Neural progenitor cell (in vitro differentiated cells): ENCODE measurements at regions not wholly inside any gene's neighbourhood (a gene's known extent, or its start where the extent isn't known, plus 50 kb on each side); places are given as distances from the start of the nearest gene placed in this dataset.
A peak's percentile ranks its signal among the peaks of the same experiment; 100 is the strongest.

Source experiments
- DNase-seq: peaks from one replicate; pipeline ENCODE4 v3.0.0-alpha.2; 2016; ENCODE audit warnings: low spot score
- H2AFZ ChIP-seq: fragments of 200-600 bp; sonication (generic); replicated peaks from 2 replicates; pipeline ENCODE4 v1.6.1; 2016; ENCODE audit warnings: antibody characterized with exemption
- H3F3A ChIP-seq: fragments of 200-600 bp; sonication (generic); 2 replicates; pipeline ENCODE4 v1.6.1; 2016; ENCODE audit warnings: antibody characterized with exemption, low read depth
- H3K27ac ChIP-seq: fragments of 200-600 bp; sonication (generic); 2 replicates; pipeline ENCODE4 v1.5.1; 2016; ENCODE audit warnings: mild to moderate bottlenecking
- H3K27me3 ChIP-seq: fragments of 200-600 bp; sonication (generic); 2 replicates; pipeline ENCODE4 v1.6.1; 2016; ENCODE audit warnings: mild to moderate bottlenecking, moderate library complexity
- H3K36me3 ChIP-seq: fragments of 200-600 bp; sonication (generic); 2 replicates; pipeline ENCODE4 v1.5.1; 2016
- H3K4me1 ChIP-seq: fragments of 200-600 bp; sonication (generic); 2 replicates; pipeline ENCODE4 v1.6.1; 2016; ENCODE audit warnings: mixed run types
- H3K4me2 ChIP-seq: fragments of 200-600 bp; sonication (generic); 2 replicates; pipeline ENCODE4 v1.6.1; 2016
- H3K4me3 ChIP-seq: fragments of 200-600 bp; sonication (generic); 2 replicates; pipeline ENCODE4 v1.5.1; 2016
- H3K79me2 ChIP-seq: fragments of 200-600 bp; sonication (generic); 2 replicates; pipeline ENCODE4 v1.6.1; 2016; ENCODE audit warnings: low read depth
- H3K9ac ChIP-seq: fragments of 200-600 bp; sonication (generic); 2 replicates; pipeline ENCODE4 v1.6.1; 2016
- H3K9me3 ChIP-seq: fragments of 200-600 bp; sonication (generic); 2 replicates; pipeline ENCODE4 v1.5.1; 2016; ENCODE audit warnings: low read depth
- H4K20me1 ChIP-seq: fragments of 200-600 bp; sonication (generic); 2 replicates; pipeline ENCODE4 v1.6.1; 2016; ENCODE audit warnings: low read depth
- H3K27ac Mint-ChIP-seq: 3 replicates; pipeline ENCODE4 v1.8.0; 2021; ENCODE audit warnings: mixed read lengths
- H3K27me3 Mint-ChIP-seq: 2 replicates; pipeline ENCODE4 v1.8.0; 2022; ENCODE audit warnings: low read depth, mild to moderate bottlenecking, inconsistent platforms, moderate library complexity, mixed read lengths; ENCODE audit not compliant: insufficient read depth
- H3K36me3 Mint-ChIP-seq: 3 replicates; pipeline ENCODE4 v1.8.0; 2021; ENCODE audit warnings: mixed read lengths
- H3K4me1 Mint-ChIP-seq: 3 replicates; pipeline ENCODE4 v1.8.0; 2021; ENCODE audit warnings: mixed read lengths
- H3K4me3 Mint-ChIP-seq: 3 replicates; pipeline ENCODE4 v1.8.0; 2021; ENCODE audit warnings: mild to moderate bottlenecking, moderate library complexity, mixed read lengths
- H3K9me3 Mint-ChIP-seq: 3 replicates; pipeline ENCODE4 v1.8.0; 2020; ENCODE audit warnings: mixed read lengths
- CTCF ChIP-seq: fragments of 200-600 bp; sonication (generic); IDR thresholded peaks from 2 replicates; pipeline ENCODE4 v1.5.1; 2017; ENCODE audit warnings: antibody characterized with exemption, mild to moderate bottlenecking
- EZH2 ChIP-seq: fragments of 200-600 bp; sonication (generic); IDR thresholded peaks from 2 replicates; pipeline ENCODE4 v1.6.1; 2017; ENCODE audit warnings: antibody characterized with exemption, mild to moderate bottlenecking, moderate library complexity
- EZH2phosphoT487 ChIP-seq: fragments of 200-600 bp; sonication (generic); IDR thresholded peaks from 2 replicates; pipeline ENCODE4 v1.6.1; 2017; ENCODE audit warnings: antibody characterized with exemption

GRCh38 chr9:38284039-38284575 is 108.4 kb upstream of the ALDH1B1 start:
- no peak overlapping the region for H3K9ac ChIP-seq
- H3K27me3 ChIP-seq = peaks cover 16% of the 10 kb centered on the region
- H3F3A ChIP-seq = peaks cover 20% of the 10 kb centered on the region
- H4K20me1 ChIP-seq = peaks cover 7% of the 10 kb centered on the region
- no peak overlapping the region for H3K4me3 ChIP-seq
- H3K36me3 ChIP-seq = no peaks in the 10 kb centered on the region
- H3K79me2 ChIP-seq = no peaks in the 10 kb centered on the region
- peaks cover 10% of the 10 kb centered on the region for H3K4me1 ChIP-seq
- H3K9me3 Mint-ChIP-seq = no peaks in the 10 kb centered on the region
- no peak overlapping the region for H3K27ac ChIP-seq
- peak overlapping the region; percentile 51 for H3K4me2 ChIP-seq
- H2AFZ ChIP-seq = no peak overlapping the region
- H3K4me1 Mint-ChIP-seq = peaks cover 24% of the 10 kb centered on the region
- TF ChIP-seq EZH2 = no peak
- no peak for TF ChIP-seq CTCF
- no peak for TF ChIP-seq EZH2phosphoT487
- H3K4me3 Mint-ChIP-seq = no peak overlapping the region
- H3K36me3 Mint-ChIP-seq = no peaks in the 10 kb centered on the region
- H3K27me3 Mint-ChIP-seq = peaks cover 9% of the 10 kb centered on the region
- H3K9me3 ChIP-seq = no peaks in the 10 kb centered on the region
- H3K27ac Mint-ChIP-seq = no peak overlapping the region
- no peak for DNase-seq

- H3K79me2 ChIP-seq = no peaks in the 10 kb centered on the region
- no peaks in the 10 kb centered on the region for H3K9me3 ChIP-seq
- no peak for TF ChIP-seq EZH2
- no peak for TF ChIP-seq EZH2phosphoT487
- TF ChIP-seq CTCF = no peak
- H2AFZ ChIP-seq = no peak overlapping the region
- H3K27ac ChIP-seq = no peak overlapping the region
- H3K36me3 ChIP-seq = no peaks in the 10 kb centered on the region
- Mint-ChIP-seq H3K9me3 (no peaks in the 10 kb centered on the region), H3K27me3 (peaks cover 9% of the 10 kb centered on the region), H3K27ac (no peak overlapping the region), H3K4me3 (no peak overlapping the region), H3K36me3 (no peaks in the 10 kb centered on the region), H3K4me1 (peaks cover 24% of the 10 kb centered on the region)
- no peak overlapping the region for H3K4me3 ChIP-seq
- peaks cover 20% of the 10 kb centered on the region for H3F3A ChIP-seq
- H3K4me2 ChIP-seq = no peak overlapping the region
- peaks cover 10% of the 10 kb centered on the region for H3K4me1 ChIP-seq
- H3K27me3 ChIP-seq = peaks cover 17% of the 10 kb centered on the region
- H3K9ac ChIP-seq = no peak overlapping the region
- DNase-seq = no peak
- peaks cover 7% of the 10 kb centered on the region for H4K20me1 ChIP-seq
Measured at GRCh38 chr9:38282756-38283155, 109.7 kb upstream of the ALDH1B1 start.

GRCh38 chr9:38281917-38282316 is 110.6 kb upstream of the ALDH1B1 start:
- Histone ChIP-seq H3K27ac (no peak overlapping the region), H3K27me3 (peaks cover 17% of the 10 kb centered on the region), H3K4me2 (no peak overlapping the region), H4K20me1 (peaks cover 7% of the 10 kb centered on the region), H3F3A (peaks cover 20% of the 10 kb centered on the region), H3K4me3 (no peak overlapping the region), H3K36me3 (no peaks in the 10 kb centered on the region), H3K9ac (no peak overlapping the region), H2AFZ (no peak overlapping the region), H3K4me1 (peaks cover 10% of the 10 kb centered on the region), H3K79me2 (no peaks in the 10 kb centered on the region), H3K9me3 (no peaks in the 10 kb centered on the region)
- Mint-ChIP-seq H3K4me1 (peaks cover 29% of the 10 kb centered on the region), H3K36me3 (no peaks in the 10 kb centered on the region), H3K4me3 (no peak overlapping the region), H3K9me3 (no peaks in the 10 kb centered on the region), H3K27ac (peak overlapping the region; percentile 17), H3K27me3 (peaks cover 9% of the 10 kb centered on the region)
- no peak for TF ChIP-seq EZH2phosphoT487
- TF ChIP-seq EZH2 = no peak
- no peak for TF ChIP-seq CTCF
- no peak for DNase-seq
